NB4 (cell line): ENCODE measurements at regions not wholly inside any gene's neighbourhood (a gene's known extent, or its start where the extent isn't known, plus 50 kb on each side); places are given as distances from the start of the nearest gene placed in this dataset.

ENCODE experiments used
- CTCF ChIP-seq: IDR thresholded peaks from one replicate; pipeline ENCODE4 v1.5.1; 2012; ENCODE audit warnings: low read depth, low read length
- MYC ChIP-seq: IDR thresholded peaks from 2 replicates; pipeline ENCODE4 v1.6.1; 2011; ENCODE audit warnings: low read depth, low read length
- POLR2A ChIP-seq: IDR thresholded peaks from 2 replicates; pipeline ENCODE4 v1.6.1; 2011; ENCODE audit warnings: mild to moderate bottlenecking; ENCODE audit not compliant: insufficient read length; ENCODE audit errors: extremely low read depth
- TF ChIP-seq, protein P1 (sequence below): IDR thresholded peaks from 2 replicates; pipeline ENCODE4 v1.6.1; 2011; ENCODE audit warnings: low read depth, low read length

- TF ChIP-seq POLR2A = no peak
- TF ChIP-seq CTCF = no peak
- TF ChIP-seq, protein P1, sequence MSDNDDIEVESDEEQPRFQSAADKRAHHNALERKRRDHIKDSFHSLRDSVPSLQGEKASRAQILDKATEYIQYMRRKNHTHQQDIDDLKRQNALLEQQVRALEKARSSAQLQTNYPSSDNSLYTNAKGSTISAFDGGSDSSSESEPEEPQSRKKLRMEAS = no peak
- TF ChIP-seq MYC = no peak
These were observed 79.1 kb upstream of the C1QTNF7 start for GRCh38 chr4:15348695-15349094.
